Right lobe of liver (tissue), 6 donors: ENCODE measurements at regions not wholly inside any gene's neighbourhood (a gene's known extent, or its start where the extent isn't known, plus 50 kb on each side); places are given as distances from the start of the nearest gene placed in this dataset.

Experiments
- ATAC-seq, 4 donors: fragments of 200-7000 bp; cut with Tn5 transposase; one replicate each; pipeline ENCODE4 v1.9.1; 2020; ENCODE audit warnings: mild to moderate bottlenecking in 4 of 4, moderate library complexity in 4 of 4
- DNase-seq, 3 donors: peaks; one replicate each; pipeline ENCODE4 v3.0.0-alpha.2; 2020
- H3K27ac ChIP-seq, 3 donors: fragments of 200-600 bp; one replicate each; pipeline ENCODE4 v1.8.0; 2022
- H3K27me3 ChIP-seq, 2 donors: fragments of 200-600 bp; one replicate each; pipeline ENCODE4 v1.8.0; 2022
- H3K36me3 ChIP-seq, 4 donors: fragments of 200-600 bp; sonication (generic) in 1 of 4; one replicate each; pipeline versions ENCODE4 v1.5.1 to v1.8.0; 2017 to 2022; ENCODE audit warnings: control low read depth in 1 of 4
- H3K4me1 ChIP-seq, 4 donors: fragments of 200-600 bp; sonication (generic) in 1 of 4; one replicate each; pipeline versions ENCODE4 v1.5.1 to v1.8.0; 2017 to 2022; ENCODE audit warnings: control low read depth in 1 of 4
- H3K4me3 ChIP-seq, 3 donors: fragments of 200-600 bp; one replicate each; pipeline ENCODE4 v1.8.0; 2022
- H3K9me3 ChIP-seq, 4 donors: fragments of 200-600 bp; sonication (generic) in 1 of 4; one replicate each; pipeline versions ENCODE4 v1.5.1 to v1.8.0; 2017 to 2022; ENCODE audit warnings: control low read depth in 1 of 4
- CTCF ChIP-seq, 4 donors: fragments of 200-600 bp in 3 of 4; fragments of 450-650 bp in 1 of 4; IDR thresholded peaks; one replicate each; pipeline versions ENCODE4 v1.5.1 to v1.8.0; 2016 to 2022; ENCODE audit warnings: antibody characterized with exemption in 4 of 4, mild to moderate bottlenecking in 2 of 4
- POLR2A ChIP-seq: fragments of 450-650 bp; IDR thresholded peaks from one replicate; pipeline ENCODE4 v1.6.1; 2017; ENCODE audit warnings: antibody characterized with exemption, mild to moderate bottlenecking
- WGBS: methylation state at CpG from one replicate; pipeline ENCODE4 v1.1.6; 2018; ENCODE audit warnings: low coverage, low lambda C conversion rate; ENCODE audit not compliant: insufficient coverage; ENCODE audit errors: missing lambda C conversion rate; 5-methylcytosine and 5-hydroxymethylcytosine counted together
- intact Hi-C, 2 donors: fragments of 100-400 bp; cut with DNase I; formaldehyde crosslinking; loops; one replicate each; pipeline versions ENCODE4 v1.11.2 to v1.14.1; 2022
- donor health status: DM: no; HTN: yes; CAD: no.
- donor health status: DM: no; HTN: no; CAD: no.
- donor health status: DM: no; HTN: no; CAD: no.
- donor health status: DM: no; HTN: yes; CAD: no.
- donor health status: DM: no; HTN: yes; CAD: no.

- Histone ChIP-seq H3K4me1 (no peaks in the 10 kb centered on the region), H3K4me3 (no peak overlapping the region), H3K9me3 (no peaks in the 10 kb centered on the region), H3K27me3 (no peaks in the 10 kb centered on the region), H3K27ac (no peak overlapping the region), H3K36me3 (no peaks in the 10 kb centered on the region)
- 75% methylated on average over 2 of the region's 2 CpGs for WGBS
- ATAC-seq = no peak
- no peak for TF ChIP-seq CTCF (IDR thresholded peaks at IDR 0.05)
- no peak for TF ChIP-seq POLR2A
- no peak for DNase-seq
- intact Hi-C loops = no loop called here
Measured at GRCh38 chr5:26034813-26035212, 1003.6 kb downstream of the CDH9 start.

GRCh38 chr5:26031481-26031880, 1006.9 kb downstream of the CDH9 start:
- 24% methylated on average over 3 of the region's 3 CpGs for WGBS
- intact Hi-C loops = no loop called here
- no peaks in the 10 kb centered on the region for H3K9me3 ChIP-seq

GRCh38 chr5:26026044-26026443, 1012.3 kb downstream of the CDH9 start:
- no peak for ATAC-seq
- TF ChIP-seq CTCF (IDR thresholded peaks at IDR 0.05) (no peak), POLR2A (no peak)
- Histone ChIP-seq H3K9me3 (no peaks in the 10 kb centered on the region), H3K27me3 (no peaks in the 10 kb centered on the region), H3K27ac (no peak overlapping the region), H3K4me3 (no peak overlapping the region), H3K36me3 (no peaks in the 10 kb centered on the region), H3K4me1 (no peaks in the 10 kb centered on the region)
- 62% methylated on average over 4 of the region's 4 CpGs for WGBS
- DNase-seq = no peak
- intact Hi-C loops = no loop called here

More at GRCh38 chr5:26031481-26031880, 1006.9 kb downstream of the CDH9 start:
- no peak for DNase-seq
- ATAC-seq = no peak
- no peaks in the 10 kb centered on the region for H3K36me3 ChIP-seq
- H3K27me3 ChIP-seq = no peaks in the 10 kb centered on the region
- H3K4me3 ChIP-seq = no peak overlapping the region
- no peak overlapping the region for H3K27ac ChIP-seq
- no peaks in the 10 kb centered on the region for H3K4me1 ChIP-seq
- no peak for TF ChIP-seq CTCF (IDR thresholded peaks at IDR 0.05)
- TF ChIP-seq POLR2A = no peak

- 78% methylated on average over 1 of the region's 1 CpG for WGBS
- TF ChIP-seq CTCF (IDR thresholded peaks at IDR 0.05) (peak in 3 of 4 donors; percentile 11 to 25 (median 20)), POLR2A (no peak)
Measured at GRCh38 chr5:26024774-26025173, 1013.6 kb downstream of the CDH9 start.

GRCh38 chr5:26023361-26023760, 1015.0 kb downstream of the CDH9 start:
- no peaks in the 10 kb centered on the region for H3K4me1 ChIP-seq
- WGBS = 39% methylated on average over 4 of the region's 4 CpGs
- no peak overlapping the region for H3K27ac ChIP-seq
- H3K9me3 ChIP-seq = no peaks in the 10 kb centered on the region
- ATAC-seq = no peak
- H3K4me3 ChIP-seq = no peak overlapping the region
- H3K36me3 ChIP-seq = no peaks in the 10 kb centered on the region
- H3K27me3 ChIP-seq = no peaks in the 10 kb centered on the region
- TF ChIP-seq POLR2A = no peak
- no peak for DNase-seq
- intact Hi-C loops = no loop called here

More at GRCh38 chr5:26024774-26025173, 1013.6 kb downstream of the CDH9 start:
- DNase-seq (no peak), ATAC-seq (no peak)
- Histone ChIP-seq H3K27me3 (no peaks in the 10 kb centered on the region), H3K4me1 (no peaks in the 10 kb centered on the region), H3K4me3 (no peak overlapping the region), H3K9me3 (no peaks in the 10 kb centered on the region), H3K36me3 (no peaks in the 10 kb centered on the region), H3K27ac (no peak overlapping the region)
- intact Hi-C loops = no loop called here
